Putamen (tissue), 1 donor: ENCODE measurements at regions not wholly inside any gene's neighbourhood (a gene's known extent, or its start where the extent isn't known, plus 50 kb on each side); places are given as distances from the start of the nearest gene placed in this dataset.
"Not testable (repeated sequence)": the region's sequence is repeated elsewhere in the genome, so short reads cannot be mapped to it uniquely, and the experiment has no call there.

Experiments used
- DNase-seq: peaks from one replicate; pipeline ENCODE4 v3.0.0-alpha.2; 2016; ENCODE audit warnings: low spot score

- no peak for DNase-seq
Observed at GRCh38 chr14:25699981-25700380, 650.0 kb upstream of the STXBP6 start.

GRCh38 chr14:25698111-25698510 is 648.2 kb upstream of the STXBP6 start:
- DNase-seq: no peak

DNA sequence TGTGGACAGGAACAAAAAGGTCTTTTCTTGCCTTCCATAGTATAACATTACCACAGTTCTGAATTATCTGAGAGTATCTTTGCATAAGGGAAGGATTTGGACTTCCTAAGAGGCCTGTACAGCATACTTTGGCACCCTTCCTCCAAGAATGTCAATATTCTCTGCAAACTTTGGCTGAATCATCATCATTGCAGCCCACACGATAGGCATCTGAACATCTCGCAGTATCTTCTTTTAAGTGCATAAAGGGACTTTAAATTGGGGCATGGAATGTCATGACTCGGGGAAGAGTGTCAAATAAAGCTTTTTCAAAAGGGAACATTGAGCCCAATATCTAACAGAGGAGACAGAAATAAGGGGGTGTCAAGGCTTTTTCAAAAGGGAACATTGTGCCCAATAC is 646.2 kb upstream of the STXBP6 start:
- DNase-seq: peak; percentile 46

GRCh38 chr14:25685004-25685403 is 635.1 kb upstream of the STXBP6 start:
- DNase-seq: no peak

DNA sequence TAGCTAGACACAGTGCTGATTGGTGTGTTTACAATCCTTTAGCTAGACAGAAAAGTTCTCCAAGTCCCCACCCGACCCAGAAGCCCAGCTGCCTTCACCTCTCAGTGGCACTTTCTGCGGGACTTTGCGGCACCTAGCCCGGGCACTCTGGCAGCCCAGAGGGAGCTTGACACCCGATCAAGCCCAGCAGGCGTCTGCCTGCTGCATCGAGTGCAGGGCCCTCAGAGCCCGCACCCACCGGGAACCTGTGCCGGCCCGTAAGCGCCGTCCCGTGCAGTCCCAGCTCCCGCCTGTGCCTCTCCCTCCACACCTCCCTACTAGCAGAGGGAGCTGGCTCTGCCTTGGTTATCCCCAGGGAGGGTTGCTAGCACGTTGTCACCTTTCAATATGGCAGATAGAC is 631.0 kb upstream of the STXBP6 start:
- DNase-seq: no peak

DNA sequence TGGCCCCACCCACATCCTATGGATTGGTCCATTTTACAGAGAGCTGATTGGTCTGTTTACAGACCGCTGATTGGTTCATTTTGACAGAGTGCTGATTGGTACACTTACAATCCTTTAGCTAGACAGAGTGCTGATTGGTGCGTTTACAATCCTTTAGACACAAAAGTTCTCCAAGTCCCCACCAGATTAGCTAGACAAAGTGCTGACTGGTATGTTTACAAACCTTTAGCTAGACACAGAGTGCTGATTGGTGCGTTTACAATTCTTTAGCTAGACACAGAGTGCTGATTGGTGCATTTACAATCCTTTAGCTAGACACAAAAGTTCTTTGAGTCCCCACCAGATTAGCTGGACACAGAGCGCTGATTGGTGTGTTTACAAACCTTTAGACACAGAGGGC is 630.6 kb upstream of the STXBP6 start:
- DNase-seq: not testable (repeated sequence)

DNA sequence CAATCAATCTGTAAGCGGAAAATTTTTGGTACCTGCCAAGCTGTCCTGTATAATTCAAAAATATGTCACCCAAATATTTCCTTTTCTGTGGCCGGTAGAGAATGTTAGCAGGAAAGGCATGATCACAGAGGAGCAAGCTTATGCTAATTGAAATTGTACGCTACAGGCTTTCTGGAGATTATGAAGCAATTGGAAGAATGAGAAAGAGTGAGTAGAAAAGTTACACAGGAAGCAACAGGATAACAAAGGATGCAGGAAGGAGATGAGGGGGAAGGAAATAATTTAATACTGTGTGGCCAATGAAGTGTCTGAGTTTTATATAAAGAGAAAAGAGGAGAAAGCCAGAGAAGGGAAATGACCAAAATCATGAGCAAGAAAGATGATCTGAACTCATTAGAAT is 627.2 kb upstream of the STXBP6 start:
- DNase-seq: no peak

- no peak for DNase-seq
Observed at GRCh38 chr14:25667387-25667786, 617.4 kb upstream of the STXBP6 start.

DNA sequence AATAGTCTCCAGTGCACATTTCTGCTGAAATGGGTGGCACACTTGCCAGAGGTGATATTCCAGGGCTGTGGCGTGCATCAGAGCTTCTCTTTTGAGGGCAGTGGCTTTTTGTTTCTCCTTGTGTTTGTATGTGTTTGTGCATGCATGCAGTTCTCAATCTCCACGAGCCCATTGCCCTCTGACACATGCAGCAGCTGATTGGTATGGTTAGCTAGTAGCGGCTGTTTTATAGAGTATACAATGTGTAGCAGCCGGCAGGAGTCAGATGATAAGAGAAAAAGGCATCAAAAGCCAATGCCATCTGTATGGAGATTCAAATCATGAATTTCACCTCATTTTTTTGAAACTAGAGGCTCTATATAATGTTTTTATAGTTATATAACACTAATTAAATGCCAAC is 616.9 kb upstream of the STXBP6 start:
- DNase-seq: no peak

GRCh38 chr14:25658988-25659387 is 609.0 kb upstream of the STXBP6 start:
- no peak for DNase-seq

- DNase-seq: no peak
Observed at GRCh38 chr14:25630447-25630846, 580.5 kb upstream of the STXBP6 start.

GRCh38 chr14:25628978-25629377 is 579.0 kb upstream of the STXBP6 start:
- DNase-seq: no peak

DNA sequence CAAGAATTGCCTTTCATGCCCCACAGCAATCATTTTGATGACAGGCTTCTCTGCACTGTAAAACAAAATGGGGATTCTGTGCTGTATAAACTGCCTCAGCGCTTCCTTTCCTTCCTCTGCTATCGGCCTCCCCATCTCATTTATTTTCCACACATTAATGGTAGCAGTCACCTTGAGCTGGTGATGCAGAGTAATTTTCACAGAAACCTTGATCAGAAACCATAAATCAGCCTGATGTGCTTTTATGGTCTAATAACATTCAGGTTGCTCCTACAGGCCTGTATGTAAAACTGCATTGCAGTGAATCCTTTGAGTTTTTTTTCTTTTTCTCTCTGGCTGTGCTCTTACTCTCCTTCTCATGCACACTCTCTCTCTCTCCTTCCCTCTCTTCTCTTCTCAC is 578.4 kb upstream of the STXBP6 start:
- no peak for DNase-seq

DNA sequence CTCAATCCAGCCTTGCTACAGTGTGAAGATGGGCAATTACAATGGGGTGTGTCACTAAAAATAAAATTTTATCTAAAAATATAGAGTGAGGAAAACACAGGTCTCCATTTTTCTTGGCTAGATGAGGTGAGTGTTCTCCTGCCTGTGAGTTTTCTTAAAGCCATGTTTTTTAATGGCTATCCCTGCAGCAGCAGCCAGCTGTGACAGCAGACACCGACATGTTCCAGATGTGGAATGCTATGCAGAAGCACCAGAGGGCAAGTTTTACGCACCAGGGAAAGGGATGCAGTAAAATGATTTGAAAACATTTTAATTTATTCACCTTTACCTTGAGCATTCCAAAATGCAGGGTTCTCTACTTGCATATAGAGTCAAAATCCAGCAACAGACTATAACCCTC is 577.0 kb upstream of the STXBP6 start:
- no peak for DNase-seq

- no peak for DNase-seq
Observed at GRCh38 chr14:25622763-25623162, 572.8 kb upstream of the STXBP6 start.

- DNase-seq: no peak
Observed at GRCh38 chr14:25620515-25620914, 570.6 kb upstream of the STXBP6 start.

- DNase-seq: no peak
Observed at GRCh38 chr14:25615174-25615573, 565.2 kb upstream of the STXBP6 start.

DNA sequence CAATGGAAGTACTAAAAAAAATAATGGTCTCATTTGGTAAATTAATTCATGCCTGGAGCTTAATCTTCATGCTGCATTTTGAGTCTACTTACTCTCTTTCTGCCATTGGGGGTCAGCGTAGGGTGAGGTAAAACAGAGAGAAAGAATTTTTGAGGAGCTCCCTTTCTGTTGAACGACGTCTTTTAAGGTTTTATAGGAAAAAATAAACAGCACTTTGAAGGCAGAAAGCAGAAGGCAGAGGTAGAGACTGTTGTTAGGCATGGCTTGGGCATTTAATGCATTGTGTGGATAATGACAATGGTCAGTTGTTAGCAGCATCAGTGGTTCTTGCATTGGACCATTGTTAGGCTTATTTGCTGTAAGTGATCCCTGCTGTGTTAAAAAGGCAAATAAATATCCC is 557.2 kb upstream of the STXBP6 start:
- DNase-seq: no peak

GRCh38 chr14:25602106-25602505 is 552.2 kb upstream of the STXBP6 start:
- DNase-seq: no peak

- no peak for DNase-seq
Observed at GRCh38 chr14:25588751-25589150, 538.8 kb upstream of the STXBP6 start.

GRCh38 chr14:25574628-25575325 is 524.8 kb upstream of the STXBP6 start:
- no peak for DNase-seq

GRCh38 chr14:25570483-25570882 is 520.5 kb upstream of the STXBP6 start:
- DNase-seq: no peak

- no peak for DNase-seq
Observed at GRCh38 chr14:25557466-25557865, 507.5 kb upstream of the STXBP6 start.

- no peak for DNase-seq
Observed at GRCh38 chr14:25552826-25553225, 502.9 kb upstream of the STXBP6 start.

GRCh38 chr14:25551674-25552073 is 501.7 kb upstream of the STXBP6 start:
- no peak for DNase-seq
